ENCODE measurements at regions not wholly inside any gene's neighbourhood (a gene's known extent, or its start where the extent isn't known, plus 50 kb on each side); places are given as distances from the start of the nearest gene placed in this dataset.

GRCh38 chr5:124627815-124628595 is 118.4 kb downstream of the ZNF608 start:
- intact Hi-C loops (cut with DNase I), result no loop called here
- Histone ChIP-seq H3K27me3 (ENCODE audit: low read depth) (no peaks in the 10 kb centered on the region), H3K4me1 (no peaks in the 10 kb centered on the region), H3K27ac (no peak overlapping the region), H3K4me3 (no peak overlapping the region), H3K36me3 (no peaks in the 10 kb centered on the region), H3K9me3 (no peaks in the 10 kb centered on the region)
- no peak for ATAC-seq
- TF ChIP-seq CTCF (IDR thresholded peaks at IDR 0.05), result no peak
- DNase-seq, result no peak

- no peak for DNase-seq
- no peak for ATAC-seq
- H3K9me3 ChIP-seq, result no peaks in the 10 kb centered on the region
- no peak overlapping the region for H3K27ac ChIP-seq
- no peak for TF ChIP-seq CTCF (IDR thresholded peaks at IDR 0.05)
- H3K36me3 ChIP-seq, result no peaks in the 10 kb centered on the region
- H3K4me1 ChIP-seq, result no peaks in the 10 kb centered on the region
- intact Hi-C loops (cut with DNase I), result no loop called here
- no peaks in the 10 kb centered on the region for H3K27me3 ChIP-seq (ENCODE audit: low read depth)
- H3K4me3 ChIP-seq, result no peak overlapping the region
These were observed 120.4 kb downstream of the ZNF608 start for GRCh38 chr5:124626053-124626452.

- no peak for TF ChIP-seq CTCF (IDR thresholded peaks at IDR 0.05)
- H3K4me3 ChIP-seq, result no peak overlapping the region
- intact Hi-C loops (cut with DNase I), result no loop called here
These were observed 123.2 kb downstream of the ZNF608 start for GRCh38 chr5:124623265-124623664.

GRCh38 chr5:124622851-124623250 is 123.6 kb downstream of the ZNF608 start:
- no peak for DNase-seq
- ATAC-seq, result no peak
- H3K27ac ChIP-seq, result no peak overlapping the region
- TF ChIP-seq CTCF (IDR thresholded peaks at IDR 0.05), result no peak
- no peaks in the 10 kb centered on the region for H3K27me3 ChIP-seq (ENCODE audit: low read depth)
- H3K4me3 ChIP-seq, result no peak overlapping the region
- H3K36me3 ChIP-seq, result no peaks in the 10 kb centered on the region
- H3K9me3 ChIP-seq, result no peaks in the 10 kb centered on the region
- H3K4me1 ChIP-seq, result no peaks in the 10 kb centered on the region
- intact Hi-C loops (cut with DNase I), result no loop called here

More at GRCh38 chr5:124623265-124623664, 123.2 kb downstream of the ZNF608 start:
- Histone ChIP-seq H3K27ac (no peak overlapping the region), H3K27me3 (ENCODE audit: low read depth) (no peaks in the 10 kb centered on the region), H3K4me1 (no peaks in the 10 kb centered on the region), H3K9me3 (no peaks in the 10 kb centered on the region), H3K36me3 (no peaks in the 10 kb centered on the region)
- ATAC-seq (no peak), DNase-seq (no peak)

GRCh38 chr5:124621279-124621678 is 125.2 kb downstream of the ZNF608 start:
- no peaks in the 10 kb centered on the region for H3K4me1 ChIP-seq
- intact Hi-C loops (cut with DNase I), result no loop called here
- no peaks in the 10 kb centered on the region for H3K9me3 ChIP-seq
- H3K4me3 ChIP-seq, result no peak overlapping the region
- DNase-seq (no peak), ATAC-seq (no peak)
- no peak for TF ChIP-seq CTCF (IDR thresholded peaks at IDR 0.05)
- no peak overlapping the region for H3K27ac ChIP-seq
- no peaks in the 10 kb centered on the region for H3K36me3 ChIP-seq
- no peaks in the 10 kb centered on the region for H3K27me3 ChIP-seq (ENCODE audit: low read depth)
